Testis (tissue), 2 donors: ENCODE measurements at regions not wholly inside any gene's neighbourhood (a gene's known extent, or its start where the extent isn't known, plus 50 kb on each side); places are given as distances from the start of the nearest gene placed in this dataset.

Source experiments
- POLR2A ChIP-seq: fragments of 450-650 bp; IDR thresholded peaks from one replicate; pipeline ENCODE4 v1.6.1; 2017; ENCODE audit warnings: antibody characterized with exemption, mild to moderate bottlenecking, moderate library complexity
- TF ChIP-seq, protein P1 (sequence below), 3 experiments: fragments of 450-650 bp in 2 of 3; fragments of 200-600 bp in 1 of 3; sonication (generic) in 1 of 3; IDR thresholded peaks; one replicate each; pipeline ENCODE4 v1.5.1; 2016 to 2019; ENCODE audit warnings: antibody characterized with exemption in 3 of 3, mild to moderate bottlenecking in 2 of 3, moderate library complexity in 1 of 3

DNA sequence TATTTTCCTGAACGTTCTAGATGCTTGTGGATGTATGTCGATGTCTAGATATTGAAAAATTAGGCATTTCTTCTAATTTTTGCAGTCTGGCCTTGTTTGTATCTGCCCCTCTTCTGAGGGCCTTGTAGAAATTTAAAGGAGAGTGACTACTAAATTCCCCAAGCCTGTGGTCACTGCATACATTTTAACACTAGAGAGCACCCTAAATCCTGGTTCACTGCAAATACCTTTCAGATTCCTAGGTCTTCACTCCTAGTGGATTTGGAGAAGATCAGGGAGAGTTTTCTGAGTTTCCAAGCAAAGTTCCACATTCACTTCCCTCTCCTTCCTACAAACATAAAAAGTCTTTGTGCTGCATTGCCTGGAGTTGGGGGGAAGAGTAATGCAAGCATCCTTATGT is 1272.5 kb downstream of the OLFM4 start:
- TF ChIP-seq POLR2A, result no peak
- TF ChIP-seq, protein P1, sequence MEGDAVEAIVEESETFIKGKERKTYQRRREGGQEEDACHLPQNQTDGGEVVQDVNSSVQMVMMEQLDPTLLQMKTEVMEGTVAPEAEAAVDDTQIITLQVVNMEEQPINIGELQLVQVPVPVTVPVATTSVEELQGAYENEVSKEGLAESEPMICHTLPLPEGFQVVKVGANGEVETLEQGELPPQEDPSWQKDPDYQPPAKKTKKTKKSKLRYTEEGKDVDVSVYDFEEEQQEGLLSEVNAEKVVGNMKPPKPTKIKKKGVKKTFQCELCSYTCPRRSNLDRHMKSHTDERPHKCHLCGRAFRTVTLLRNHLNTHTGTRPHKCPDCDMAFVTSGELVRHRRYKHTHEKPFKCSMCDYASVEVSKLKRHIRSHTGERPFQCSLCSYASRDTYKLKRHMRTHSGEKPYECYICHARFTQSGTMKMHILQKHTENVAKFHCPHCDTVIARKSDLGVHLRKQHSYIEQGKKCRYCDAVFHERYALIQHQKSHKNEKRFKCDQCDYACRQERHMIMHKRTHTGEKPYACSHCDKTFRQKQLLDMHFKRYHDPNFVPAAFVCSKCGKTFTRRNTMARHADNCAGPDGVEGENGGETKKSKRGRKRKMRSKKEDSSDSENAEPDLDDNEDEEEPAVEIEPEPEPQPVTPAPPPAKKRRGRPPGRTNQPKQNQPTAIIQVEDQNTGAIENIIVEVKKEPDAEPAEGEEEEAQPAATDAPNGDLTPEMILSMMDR (IDR thresholded peaks at IDR 0.05), result no peak
